ENCODE measurements at regions not wholly inside any gene's neighbourhood (a gene's known extent, or its start where the extent isn't known, plus 50 kb on each side); places are given as distances from the start of the nearest gene placed in this dataset.

GRCh38 chr3:83655083-83655482 is 1303.7 kb upstream of the CADM2 start:
- Histone ChIP-seq H3K27me3 (ENCODE audit: insufficient read depth, low read depth) (no peaks in the 10 kb centered on the region), H3K27ac (no peak overlapping the region), H4K20me1 (ENCODE audit: insufficient read depth) (no peaks in the 10 kb centered on the region), H3K4me2 (no peak overlapping the region), H3K36me3 (ENCODE audit: insufficient read depth) (no peaks in the 10 kb centered on the region), H3K4me1 (ENCODE audit: low read depth, poor library complexity, severe bottlenecking) (no peaks in the 10 kb centered on the region), H3K4me3 (IDR thresholded peaks at IDR 0.05; ENCODE audit: insufficient read depth, low read depth, low read length) (no peak overlapping the region), H3K79me2 (ENCODE audit: insufficient read depth, low read depth) (no peaks in the 10 kb centered on the region), H3K9ac (no peak overlapping the region), H2AFZ (ENCODE audit: low read depth) (no peak overlapping the region)
- TF ChIP-seq, protein P1, sequence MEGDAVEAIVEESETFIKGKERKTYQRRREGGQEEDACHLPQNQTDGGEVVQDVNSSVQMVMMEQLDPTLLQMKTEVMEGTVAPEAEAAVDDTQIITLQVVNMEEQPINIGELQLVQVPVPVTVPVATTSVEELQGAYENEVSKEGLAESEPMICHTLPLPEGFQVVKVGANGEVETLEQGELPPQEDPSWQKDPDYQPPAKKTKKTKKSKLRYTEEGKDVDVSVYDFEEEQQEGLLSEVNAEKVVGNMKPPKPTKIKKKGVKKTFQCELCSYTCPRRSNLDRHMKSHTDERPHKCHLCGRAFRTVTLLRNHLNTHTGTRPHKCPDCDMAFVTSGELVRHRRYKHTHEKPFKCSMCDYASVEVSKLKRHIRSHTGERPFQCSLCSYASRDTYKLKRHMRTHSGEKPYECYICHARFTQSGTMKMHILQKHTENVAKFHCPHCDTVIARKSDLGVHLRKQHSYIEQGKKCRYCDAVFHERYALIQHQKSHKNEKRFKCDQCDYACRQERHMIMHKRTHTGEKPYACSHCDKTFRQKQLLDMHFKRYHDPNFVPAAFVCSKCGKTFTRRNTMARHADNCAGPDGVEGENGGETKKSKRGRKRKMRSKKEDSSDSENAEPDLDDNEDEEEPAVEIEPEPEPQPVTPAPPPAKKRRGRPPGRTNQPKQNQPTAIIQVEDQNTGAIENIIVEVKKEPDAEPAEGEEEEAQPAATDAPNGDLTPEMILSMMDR (conservative IDR thresholded peaks at IDR 0.05; ENCODE audit: low read depth, low read length): no peak

- no peak overlapping the region for H3K9ac ChIP-seq
- H4K20me1 ChIP-seq (ENCODE audit: insufficient read depth): no peaks in the 10 kb centered on the region
- TF ChIP-seq, protein P1 (conservative IDR thresholded peaks at IDR 0.05; ENCODE audit: low read depth, low read length): no peak
- no peak overlapping the region for H3K27ac ChIP-seq
- H3K4me3 ChIP-seq (IDR thresholded peaks at IDR 0.05; ENCODE audit: insufficient read depth, low read depth, low read length): no peak overlapping the region
- H3K36me3 ChIP-seq (ENCODE audit: insufficient read depth): no peaks in the 10 kb centered on the region
- no peak overlapping the region for H3K4me2 ChIP-seq
- H3K27me3 ChIP-seq (ENCODE audit: insufficient read depth, low read depth): no peaks in the 10 kb centered on the region
- no peak overlapping the region for H2AFZ ChIP-seq (ENCODE audit: low read depth)
- no peaks in the 10 kb centered on the region for H3K79me2 ChIP-seq (ENCODE audit: insufficient read depth, low read depth)
- no peaks in the 10 kb centered on the region for H3K4me1 ChIP-seq (ENCODE audit: low read depth, poor library complexity, severe bottlenecking)
Measured at GRCh38 chr3:83662381-83662960, 1296.3 kb upstream of the CADM2 start.

- Histone ChIP-seq H3K27ac (no peak overlapping the region), H3K27me3 (ENCODE audit: insufficient read depth, low read depth) (no peaks in the 10 kb centered on the region), H3K4me1 (ENCODE audit: low read depth, poor library complexity, severe bottlenecking) (no peaks in the 10 kb centered on the region), H4K20me1 (ENCODE audit: insufficient read depth) (no peaks in the 10 kb centered on the region), H3K79me2 (ENCODE audit: insufficient read depth, low read depth) (no peaks in the 10 kb centered on the region), H3K4me3 (IDR thresholded peaks at IDR 0.05; ENCODE audit: insufficient read depth, low read depth, low read length) (no peak overlapping the region), H3K4me2 (no peak overlapping the region), H3K9ac (no peak overlapping the region), H3K36me3 (ENCODE audit: insufficient read depth) (no peaks in the 10 kb centered on the region), H2AFZ (ENCODE audit: low read depth) (no peak overlapping the region)
- TF ChIP-seq, protein P1 (conservative IDR thresholded peaks at IDR 0.05; ENCODE audit: low read depth, low read length): no peak
Measured at GRCh38 chr3:83670416-83670815, 1288.4 kb upstream of the CADM2 start.

DNA sequence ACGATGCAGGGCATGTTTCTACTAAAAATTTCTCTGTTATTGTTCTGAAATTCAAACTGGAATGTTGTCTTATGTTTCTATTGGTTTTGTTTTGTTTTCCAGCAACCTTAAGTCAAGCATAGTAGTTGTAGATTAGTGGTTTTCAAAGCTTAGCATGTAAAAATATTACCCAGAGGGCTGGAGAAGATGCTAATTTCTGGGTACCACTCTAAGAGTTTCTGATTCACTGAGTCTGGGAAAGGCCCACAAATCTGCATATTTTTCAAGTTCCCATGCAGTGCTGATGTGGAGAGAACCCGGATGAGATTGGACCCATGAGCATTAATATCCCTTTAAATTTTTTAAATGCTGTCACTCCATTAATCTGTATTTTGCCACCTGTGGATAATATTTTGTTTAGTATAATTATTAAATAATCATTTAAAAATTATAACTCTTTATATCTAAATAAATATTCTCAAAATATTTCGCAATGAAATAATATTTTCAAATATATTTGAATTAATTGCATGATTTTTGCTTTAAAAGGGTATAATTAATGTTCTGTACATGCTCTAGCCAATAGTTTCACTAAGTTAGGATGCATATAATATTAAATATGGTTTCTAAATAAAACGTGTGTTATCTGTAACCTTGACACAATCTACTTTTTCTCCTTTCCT is 1274.7 kb upstream of the CADM2 start:
- no peak overlapping the region for H3K4me2 ChIP-seq
- H3K27me3 ChIP-seq (ENCODE audit: insufficient read depth, low read depth): no peaks in the 10 kb centered on the region
- TF ChIP-seq, protein P1 (conservative IDR thresholded peaks at IDR 0.05; ENCODE audit: low read depth, low read length): no peak
- no peaks in the 10 kb centered on the region for H3K4me1 ChIP-seq (ENCODE audit: low read depth, poor library complexity, severe bottlenecking)
- no peak overlapping the region for H3K4me3 ChIP-seq (IDR thresholded peaks at IDR 0.05; ENCODE audit: insufficient read depth, low read depth, low read length)
- no peaks in the 10 kb centered on the region for H3K36me3 ChIP-seq (ENCODE audit: insufficient read depth)
- no peak overlapping the region for H3K27ac ChIP-seq
- H3K9ac ChIP-seq: no peak overlapping the region
- no peak overlapping the region for H2AFZ ChIP-seq (ENCODE audit: low read depth)
- no peaks in the 10 kb centered on the region for H4K20me1 ChIP-seq (ENCODE audit: insufficient read depth)
- H3K79me2 ChIP-seq (ENCODE audit: insufficient read depth, low read depth): no peaks in the 10 kb centered on the region
